ENCODE measurements at regions not wholly inside any gene's neighbourhood (a gene's known extent, or its start where the extent isn't known, plus 50 kb on each side); places are given as distances from the start of the nearest gene placed in this dataset.

DNA sequence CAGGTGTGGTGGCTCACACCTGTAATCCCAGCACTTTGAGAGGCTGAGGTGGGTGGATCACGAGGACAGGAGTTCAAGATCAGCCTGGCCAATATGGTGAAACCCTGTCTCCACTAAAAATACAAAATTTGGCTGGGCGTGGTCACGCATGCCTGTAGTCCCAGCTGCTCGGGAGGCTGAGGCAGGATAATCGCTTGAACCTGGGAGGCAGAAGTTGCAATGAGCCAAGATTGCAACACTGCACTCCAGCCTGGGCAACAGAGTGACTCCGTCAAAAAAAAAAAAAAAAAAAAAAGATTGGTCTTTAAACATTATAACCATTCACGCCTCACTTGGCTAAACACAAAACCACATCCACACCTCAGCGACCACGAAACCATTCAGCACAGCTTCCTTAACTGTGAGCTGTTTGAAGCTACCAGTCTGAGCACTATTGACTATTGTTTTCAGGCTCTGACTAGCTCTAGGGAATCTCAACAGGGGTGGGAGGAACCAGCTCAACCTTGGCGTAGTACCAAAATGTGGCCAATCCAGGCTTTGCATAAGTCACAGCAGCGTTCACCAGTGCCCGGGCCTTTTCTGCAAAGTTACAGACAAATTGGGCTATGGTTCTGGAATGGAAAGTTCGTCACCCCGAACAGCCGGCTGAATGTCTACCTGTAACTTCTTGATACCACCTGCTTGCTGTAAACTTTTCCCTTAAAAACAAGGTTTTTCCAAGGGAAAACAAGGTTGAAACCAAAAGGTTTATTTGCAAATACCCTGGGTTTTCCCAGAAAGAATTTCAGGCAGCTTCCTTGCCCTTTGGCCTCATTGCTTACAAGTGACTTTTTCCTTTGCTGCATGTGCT lies 73.6 kb upstream of the DHX15 start:
- Histone ChIP-seq H3K9me3 (ENCODE audit: control insufficient read depth, insufficient read depth, low read length) (no peaks in the 10 kb centered on the region), H3K36me3 (ENCODE audit: insufficient read depth, low read length) (no peaks in the 10 kb centered on the region), H3K4me1 (ENCODE audit: insufficient read depth, low read length) (peaks cover 34% of the 10 kb centered on the region), H3K9ac (ENCODE audit: low read depth, low read length) (no peak overlapping the region; the same call in 1 of the 2 replicates)

DNA sequence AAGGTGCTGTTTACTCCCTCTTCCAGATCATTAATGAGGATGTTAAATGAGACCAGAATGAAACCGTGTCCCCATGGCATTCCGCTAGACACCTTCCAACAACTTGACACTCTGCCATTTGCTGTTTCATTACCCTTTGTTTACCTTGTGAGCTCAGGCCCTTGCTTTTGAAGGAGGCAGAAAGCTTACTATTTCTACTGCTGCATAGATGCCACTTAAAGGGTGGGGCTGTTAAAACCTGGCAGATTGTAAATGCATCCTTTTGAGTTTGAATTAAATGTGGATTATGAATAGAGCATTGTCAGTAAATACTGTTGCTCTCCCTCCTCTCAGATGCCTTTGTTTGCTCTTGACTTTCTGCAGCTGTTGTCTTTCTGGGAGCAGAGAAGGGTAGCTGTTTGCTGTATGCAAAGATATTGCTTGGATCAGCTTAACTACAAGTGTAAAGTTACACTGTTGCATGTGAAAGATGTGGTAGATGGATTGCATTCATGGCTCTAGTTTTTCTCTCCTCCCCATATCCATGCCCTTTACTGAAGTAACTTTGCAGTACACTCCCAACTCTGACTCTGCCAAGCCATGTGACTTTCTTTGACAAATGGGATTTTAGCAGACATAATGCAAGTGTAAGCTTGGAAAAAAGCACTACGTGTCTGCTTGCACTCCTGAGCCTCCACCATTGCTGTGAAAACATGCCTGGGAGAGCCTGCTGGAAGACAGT lies 75.0 kb upstream of the DHX15 start:
- Histone ChIP-seq H3K9me3 (ENCODE audit: control insufficient read depth, insufficient read depth, low read length) (no peaks in the 10 kb centered on the region), H3K9ac (ENCODE audit: low read depth, low read length) (no peak overlapping the region), H3K36me3 (ENCODE audit: insufficient read depth, low read length) (no peaks in the 10 kb centered on the region), H3K4me1 (ENCODE audit: insufficient read depth, low read length) (peaks cover 36% of the 10 kb centered on the region)

GRCh38 chr4:24662056-24662455 lies 77.7 kb upstream of the DHX15 start:
- Histone ChIP-seq H3K9ac (ENCODE audit: low read depth, low read length) (no peak overlapping the region), H3K36me3 (ENCODE audit: insufficient read depth, low read length) (no peaks in the 10 kb centered on the region), H3K9me3 (ENCODE audit: control insufficient read depth, insufficient read depth, low read length) (no peaks in the 10 kb centered on the region), H3K4me1 (ENCODE audit: insufficient read depth, low read length) (peaks cover 36% of the 10 kb centered on the region)

GRCh38 chr4:24662542-24662941 lies 78.2 kb upstream of the DHX15 start:
- no peak overlapping the region for H3K9ac ChIP-seq (ENCODE audit: low read depth, low read length)
- no peaks in the 10 kb centered on the region for H3K9me3 ChIP-seq (ENCODE audit: control insufficient read depth, insufficient read depth, low read length)
- H3K4me1 ChIP-seq (ENCODE audit: insufficient read depth, low read length): peaks cover 36% of the 10 kb centered on the region
- no peaks in the 10 kb centered on the region for H3K36me3 ChIP-seq (ENCODE audit: insufficient read depth, low read length)

- H3K4me1 ChIP-seq (ENCODE audit: insufficient read depth, low read length): peaks cover 17% of the 10 kb centered on the region
- no peaks in the 10 kb centered on the region for H3K36me3 ChIP-seq (ENCODE audit: insufficient read depth, low read length)
Measured at GRCh38 chr4:24664956-24665355, 80.6 kb upstream of the DHX15 start.

GRCh38 chr4:24666316-24666715 lies 82.0 kb upstream of the DHX15 start:
- Histone ChIP-seq H3K4me1 (ENCODE audit: insufficient read depth, low read length) (peaks cover 13% of the 10 kb centered on the region), H3K36me3 (ENCODE audit: insufficient read depth, low read length) (no peaks in the 10 kb centered on the region), H3K9me3 (ENCODE audit: control insufficient read depth, insufficient read depth, low read length) (no peaks in the 10 kb centered on the region), H3K9ac (ENCODE audit: low read depth, low read length) (no peak overlapping the region)

More at GRCh38 chr4:24664956-24665355, 80.6 kb upstream of the DHX15 start:
- Histone ChIP-seq H3K9me3 (ENCODE audit: control insufficient read depth, insufficient read depth, low read length) (no peaks in the 10 kb centered on the region), H3K9ac (ENCODE audit: low read depth, low read length) (no peak overlapping the region)

- Histone ChIP-seq H3K9ac (ENCODE audit: low read depth, low read length) (no peak overlapping the region), H3K4me1 (ENCODE audit: insufficient read depth, low read length) (peaks cover 9% of the 10 kb centered on the region), H3K36me3 (ENCODE audit: insufficient read depth, low read length) (no peaks in the 10 kb centered on the region), H3K9me3 (ENCODE audit: control insufficient read depth, insufficient read depth, low read length) (no peaks in the 10 kb centered on the region)
Measured at GRCh38 chr4:24666816-24667477, 82.6 kb upstream of the DHX15 start.

DNA sequence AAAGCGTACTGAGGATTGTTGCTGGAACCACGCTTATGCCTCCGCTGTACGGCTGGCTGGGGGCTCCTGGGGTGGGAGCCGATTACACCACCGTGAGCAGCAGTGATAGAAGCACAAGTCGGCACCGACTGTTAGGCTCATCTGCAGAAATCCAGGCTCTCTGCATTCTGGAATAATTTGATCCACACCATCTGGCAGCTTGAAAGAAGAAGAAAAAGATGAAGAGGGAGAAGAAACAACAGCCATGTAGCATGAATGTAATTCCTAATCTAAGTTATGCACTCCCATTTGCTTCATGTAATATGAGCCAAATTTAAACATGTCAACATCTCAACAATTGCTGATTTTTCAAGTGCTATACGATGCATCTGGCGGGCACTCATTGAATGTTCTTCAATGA lies 84.6 kb upstream of the DHX15 start:
- Histone ChIP-seq H3K4me1 (ENCODE audit: insufficient read depth, low read length) (no peaks in the 10 kb centered on the region; the same call in 1 of the 2 replicates), H3K36me3 (ENCODE audit: insufficient read depth, low read length) (no peaks in the 10 kb centered on the region), H3K9ac (ENCODE audit: low read depth, low read length) (no peak overlapping the region), H3K9me3 (ENCODE audit: control insufficient read depth, insufficient read depth, low read length) (no peaks in the 10 kb centered on the region)

DNA sequence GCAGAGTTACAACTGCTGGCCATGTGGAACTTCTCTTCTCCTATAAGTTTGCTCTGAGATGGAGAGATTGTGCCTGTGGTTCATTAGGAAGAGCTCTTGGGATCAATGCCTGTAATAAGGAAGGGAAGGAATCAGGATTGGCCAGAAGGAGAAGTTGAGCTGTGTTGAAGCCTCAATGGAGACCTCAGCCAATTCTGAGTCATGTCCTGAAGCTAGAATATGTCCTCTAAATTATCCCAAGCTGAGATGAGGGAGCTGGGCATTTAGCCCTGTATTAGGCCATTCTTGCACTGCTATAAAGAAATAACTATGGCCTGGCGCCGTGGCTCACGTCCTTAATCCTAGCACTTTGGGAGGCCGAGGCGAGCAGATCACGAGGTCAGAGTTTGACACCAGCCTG lies 85.4 kb upstream of the DHX15 start:
- Histone ChIP-seq H3K4me1 (ENCODE audit: insufficient read depth, low read length) (no peaks in the 10 kb centered on the region; the same call in 1 of the 2 replicates), H3K36me3 (ENCODE audit: insufficient read depth, low read length) (no peaks in the 10 kb centered on the region), H3K9me3 (ENCODE audit: control insufficient read depth, insufficient read depth, low read length) (no peaks in the 10 kb centered on the region), H3K9ac (ENCODE audit: low read depth, low read length) (no peak overlapping the region)

GRCh38 chr4:24671849-24672248 lies 87.5 kb upstream of the DHX15 start:
- no peaks in the 10 kb centered on the region; the same call in 1 of the 2 replicates for H3K4me1 ChIP-seq (ENCODE audit: insufficient read depth, low read length)
- no peaks in the 10 kb centered on the region for H3K36me3 ChIP-seq (ENCODE audit: insufficient read depth, low read length)
- H3K9me3 ChIP-seq (ENCODE audit: control insufficient read depth, insufficient read depth, low read length): peaks cover 3% of the 10 kb centered on the region; the same call in 1 of the 2 replicates
- no peak overlapping the region for H3K9ac ChIP-seq (ENCODE audit: low read depth, low read length)

- Histone ChIP-seq H3K9ac (ENCODE audit: low read depth, low read length) (no peak overlapping the region), H3K4me1 (ENCODE audit: insufficient read depth, low read length) (no peaks in the 10 kb centered on the region; the same call in 1 of the 2 replicates), H3K9me3 (ENCODE audit: control insufficient read depth, insufficient read depth, low read length) (peaks cover 3% of the 10 kb centered on the region; the same call in 1 of the 2 replicates), H3K36me3 (ENCODE audit: insufficient read depth, low read length) (no peaks in the 10 kb centered on the region)
Measured at GRCh38 chr4:24672880-24673279, 88.5 kb upstream of the DHX15 start.

DNA sequence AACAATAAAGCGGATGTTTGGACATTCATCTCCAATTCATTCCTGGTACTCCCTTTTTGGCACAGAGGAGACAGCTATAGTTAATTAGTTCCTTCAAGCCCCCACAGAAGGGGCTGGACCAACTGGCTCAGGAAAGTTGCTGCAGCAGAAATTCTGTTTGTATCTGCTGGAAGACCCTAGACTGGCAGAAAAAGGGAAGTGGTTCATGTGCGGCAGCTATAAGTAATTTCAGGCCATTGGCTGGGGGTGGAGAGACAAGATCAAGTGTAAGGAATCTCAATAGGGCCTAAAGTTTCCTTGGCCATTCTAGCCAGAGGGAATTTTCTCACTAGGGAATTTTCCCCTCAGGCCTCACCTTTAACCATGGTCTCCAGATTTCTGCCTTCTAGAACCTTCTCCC lies 89.9 kb upstream of the DHX15 start:
- no peaks in the 10 kb centered on the region for H3K36me3 ChIP-seq (ENCODE audit: insufficient read depth, low read length)
- H3K4me1 ChIP-seq (ENCODE audit: insufficient read depth, low read length): no peaks in the 10 kb centered on the region; the same call in 1 of the 2 replicates
- peaks cover 3% of the 10 kb centered on the region; the same call in 1 of the 2 replicates for H3K9me3 ChIP-seq (ENCODE audit: control insufficient read depth, insufficient read depth, low read length)
- H3K9ac ChIP-seq (ENCODE audit: low read depth, low read length): no peak overlapping the region

- Histone ChIP-seq H3K36me3 (ENCODE audit: insufficient read depth, low read length) (no peaks in the 10 kb centered on the region), H3K9ac (ENCODE audit: low read depth, low read length) (no peak overlapping the region), H3K9me3 (ENCODE audit: control insufficient read depth, insufficient read depth, low read length) (peaks cover 3% of the 10 kb centered on the region; the same call in 1 of the 2 replicates), H3K4me1 (ENCODE audit: insufficient read depth, low read length) (no peaks in the 10 kb centered on the region; the same call in 1 of the 2 replicates)
Measured at GRCh38 chr4:24675721-24676389, 91.5 kb upstream of the DHX15 start.

GRCh38 chr4:24677909-24678308 lies 93.6 kb upstream of the DHX15 start:
- H3K4me1 ChIP-seq (ENCODE audit: insufficient read depth, low read length): peaks cover 3% of the 10 kb centered on the region
- no peaks in the 10 kb centered on the region for H3K36me3 ChIP-seq (ENCODE audit: insufficient read depth, low read length)
- H3K9me3 ChIP-seq (ENCODE audit: control insufficient read depth, insufficient read depth, low read length): peaks cover 3% of the 10 kb centered on the region; the same call in 1 of the 2 replicates
- no peak overlapping the region for H3K9ac ChIP-seq (ENCODE audit: low read depth, low read length)

Data from ES-I3 (cell line).